Neutrophil (primary cell): ENCODE measurements at regions not wholly inside any gene's neighbourhood (a gene's known extent, or its start where the extent isn't known, plus 50 kb on each side); places are given as distances from the start of the nearest gene placed in this dataset.

Source experiments
- H3K27ac ChIP-seq: fragments of 200-600 bp; sonication (generic); 2 replicates; pipeline ENCODE4 v1.5.1; 2016; ENCODE audit warnings: mild to moderate bottlenecking, moderate library complexity
- H3K27me3 ChIP-seq: fragments of 200-600 bp; sonication (generic); 2 replicates; pipeline ENCODE4 v1.6.0; 2016; ENCODE audit warnings: mild to moderate bottlenecking
- H3K36me3 ChIP-seq: fragments of 200-600 bp; sonication (generic); 2 replicates; pipeline ENCODE4 v1.5.1; 2017
- H3K4me1 ChIP-seq, 2 experiments: fragments of 200-600 bp in 1 of 2; sonication (generic) in 1 of 2; 1 replicate in 1 of 2; 2 replicates in 1 of 2; pipeline versions ENCODE4 v1.5.1 to v1.6.1; 2013 to 2016; ENCODE audit warnings: low read depth in 1 of 2, low read length in 1 of 2, mild to moderate bottlenecking in 1 of 2, moderate library complexity in 1 of 2; ENCODE audit not compliant: control insufficient read depth in 1 of 2, insufficient read depth in 1 of 2
- H3K4me3 ChIP-seq, 2 experiments: fragments of 200-600 bp in 1 of 2; sonication (generic) in 1 of 2; 1 replicate in 1 of 2; 2 replicates in 1 of 2; pipeline ENCODE4 v1.5.1; 2013 to 2016; ENCODE audit warnings: low read depth in 1 of 2, low read length in 1 of 2, mild to moderate bottlenecking in 1 of 2, moderate library complexity in 1 of 2
- H3K9me3 ChIP-seq: fragments of 200-600 bp; sonication (generic); 2 replicates; pipeline ENCODE4 v1.5.1; 2016
- CTCF ChIP-seq: fragments of 200-600 bp; sonication (generic); IDR thresholded peaks from 2 replicates; pipeline ENCODE4 v1.5.1; 2016; ENCODE audit warnings: antibody characterized with exemption

- Histone ChIP-seq H3K27me3 (peaks cover 54% of the 10 kb centered on the region), H3K4me1 (no peaks in the 10 kb centered on the region), H3K9me3 (no peaks in the 10 kb centered on the region), H3K27ac (no peak overlapping the region), H3K36me3 (no peaks in the 10 kb centered on the region), H3K4me3 (no peak overlapping the region)
- TF ChIP-seq CTCF, result no peak
Measured at GRCh38 chr13:112203614-112204013, 136.7 kb downstream of the SOX1 start.

- no peaks in the 10 kb centered on the region for H3K9me3 ChIP-seq
Measured at GRCh38 chr13:112204346-112205327, 137.7 kb downstream of the SOX1 start.

GRCh38 chr13:112205990-112206389 lies 139.0 kb downstream of the SOX1 start:
- Histone ChIP-seq H3K36me3 (no peaks in the 10 kb centered on the region), H3K4me1 (no peaks in the 10 kb centered on the region), H3K27ac (no peak overlapping the region), H3K27me3 (peaks cover 54% of the 10 kb centered on the region), H3K4me3 (no peak overlapping the region), H3K9me3 (no peaks in the 10 kb centered on the region)
- TF ChIP-seq CTCF, result no peak

More at GRCh38 chr13:112204346-112205327, 137.7 kb downstream of the SOX1 start:
- no peak overlapping the region for H3K4me3 ChIP-seq
- TF ChIP-seq CTCF, result no peak
- H3K27me3 ChIP-seq, result peaks cover 54% of the 10 kb centered on the region
- no peaks in the 10 kb centered on the region for H3K36me3 ChIP-seq
- no peaks in the 10 kb centered on the region for H3K4me1 ChIP-seq
- no peak overlapping the region for H3K27ac ChIP-seq

- no peak overlapping the region for H3K27ac ChIP-seq
- no peak for TF ChIP-seq CTCF
- no peaks in the 10 kb centered on the region for H3K36me3 ChIP-seq
- no peaks in the 10 kb centered on the region for H3K9me3 ChIP-seq
- peaks cover 54% of the 10 kb centered on the region for H3K27me3 ChIP-seq
- H3K4me1 ChIP-seq, result no peaks in the 10 kb centered on the region
- H3K4me3 ChIP-seq, result no peak overlapping the region
Measured at GRCh38 chr13:112207129-112207528, 140.2 kb downstream of the SOX1 start.

GRCh38 chr13:112208656-112209055 lies 141.7 kb downstream of the SOX1 start:
- peaks cover 50% of the 10 kb centered on the region for H3K27me3 ChIP-seq
- no peaks in the 10 kb centered on the region for H3K9me3 ChIP-seq
- no peaks in the 10 kb centered on the region for H3K4me1 ChIP-seq
- no peak for TF ChIP-seq CTCF
- H3K4me3 ChIP-seq, result no peak overlapping the region
- H3K36me3 ChIP-seq, result no peaks in the 10 kb centered on the region
- H3K27ac ChIP-seq, result no peak overlapping the region
